NCI-H2029 (cell line): ENCODE measurements at regions not wholly inside any gene's neighbourhood (a gene's known extent, or its start where the extent isn't known, plus 50 kb on each side); places are given as distances from the start of the nearest gene placed in this dataset.

ENCODE experiments used
- DNase-seq: peaks from one replicate; lab custom pipeline; 2025; lab: John Stamatoyannopoulos, UW

DNA sequence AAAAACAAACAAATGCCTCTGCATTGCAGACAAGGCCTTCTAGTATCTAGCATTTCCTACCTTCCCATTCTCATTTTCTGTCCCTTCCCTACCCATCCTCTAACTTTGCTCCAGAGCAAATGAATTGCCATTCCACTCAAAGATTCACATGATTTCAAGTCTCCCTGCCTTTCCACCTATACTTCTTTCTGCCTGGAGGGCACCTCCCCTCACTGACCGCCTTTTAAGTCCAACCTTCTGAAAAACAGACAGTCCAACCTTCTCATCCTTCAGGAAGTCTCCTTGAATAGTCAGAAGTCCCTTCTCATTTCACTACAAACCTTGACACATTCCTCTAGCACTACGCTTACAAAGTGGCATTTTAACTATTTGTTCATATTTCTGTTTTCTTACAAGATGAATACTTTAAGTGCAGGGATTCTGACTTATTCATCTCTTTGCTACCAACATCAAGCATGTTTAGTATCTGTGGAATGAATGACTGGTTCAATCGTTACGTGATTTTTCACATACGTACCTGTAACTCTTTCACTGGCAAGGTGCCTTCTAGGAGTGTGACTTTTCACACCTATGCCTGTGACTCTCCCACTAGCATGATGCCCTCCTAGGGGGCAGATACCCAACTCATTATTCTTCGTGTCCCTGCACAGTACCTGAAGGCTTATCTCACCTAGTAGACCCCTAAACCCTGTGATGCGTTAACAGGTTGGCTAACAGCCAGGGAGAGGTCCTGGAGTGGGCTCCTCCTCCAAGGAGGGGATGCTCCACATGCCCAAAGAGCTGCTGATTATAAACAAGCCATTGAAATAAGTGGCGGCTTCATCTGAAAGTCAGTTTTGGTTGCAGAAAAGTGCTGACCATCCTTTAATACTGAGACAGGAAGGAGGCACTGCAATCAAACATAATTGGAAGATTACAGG lies 356.2 kb downstream of the MYCN start:
- DNase-seq = no peak

DNA sequence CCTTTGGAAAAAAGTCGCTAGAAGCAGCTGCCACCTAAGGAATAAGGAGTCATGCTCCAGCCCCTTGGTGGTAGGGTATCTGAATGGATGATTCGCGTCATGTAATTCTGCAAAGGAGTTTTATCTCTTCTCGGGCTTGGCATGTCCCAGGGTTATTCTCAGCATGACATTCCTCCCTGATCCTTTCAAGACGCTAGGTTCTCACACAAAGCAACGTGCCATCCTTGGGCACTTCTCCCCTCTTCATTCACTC lies 355.6 kb downstream of the MYCN start:
- DNase-seq = no peak

DNA sequence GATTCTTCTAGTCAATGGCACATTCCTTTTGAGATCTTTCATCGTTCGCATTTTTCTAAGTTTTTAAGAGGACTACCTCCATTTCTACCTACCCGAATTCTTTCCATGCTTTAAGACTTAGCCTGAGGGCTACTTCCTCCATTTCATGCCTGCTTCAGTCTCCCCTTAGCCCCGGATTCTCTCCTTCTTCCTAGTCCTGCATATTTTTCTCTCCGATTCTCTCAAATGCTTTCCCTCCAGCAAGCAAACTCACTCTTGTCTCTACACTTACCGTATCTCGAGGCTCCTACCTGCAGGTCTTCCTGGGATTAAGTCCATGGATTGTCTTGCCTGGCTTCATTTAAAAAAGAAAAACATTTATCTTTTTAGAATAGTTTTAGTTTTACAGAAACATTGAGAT lies 354.4 kb downstream of the MYCN start:
- DNase-seq = no peak

DNA sequence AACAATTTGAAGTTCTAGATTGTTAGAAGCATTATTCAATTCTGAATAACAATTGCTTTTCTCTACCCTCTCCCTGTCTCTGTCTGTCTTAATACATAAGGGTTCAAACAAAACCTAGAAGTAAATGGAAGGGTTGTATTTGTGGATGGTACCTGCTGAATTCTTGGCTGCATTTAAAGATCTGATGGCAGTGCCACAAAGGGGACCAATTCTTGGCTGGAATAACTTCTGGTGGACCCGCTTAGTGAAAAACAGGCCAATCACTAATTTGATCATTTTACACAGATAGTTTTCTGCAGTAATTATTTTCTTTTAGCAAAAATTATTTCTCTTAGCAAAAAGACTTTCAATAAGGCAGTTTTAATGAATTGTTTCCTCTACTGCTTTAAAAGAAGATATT lies 353.5 kb downstream of the MYCN start:
- no peak for DNase-seq

DNA sequence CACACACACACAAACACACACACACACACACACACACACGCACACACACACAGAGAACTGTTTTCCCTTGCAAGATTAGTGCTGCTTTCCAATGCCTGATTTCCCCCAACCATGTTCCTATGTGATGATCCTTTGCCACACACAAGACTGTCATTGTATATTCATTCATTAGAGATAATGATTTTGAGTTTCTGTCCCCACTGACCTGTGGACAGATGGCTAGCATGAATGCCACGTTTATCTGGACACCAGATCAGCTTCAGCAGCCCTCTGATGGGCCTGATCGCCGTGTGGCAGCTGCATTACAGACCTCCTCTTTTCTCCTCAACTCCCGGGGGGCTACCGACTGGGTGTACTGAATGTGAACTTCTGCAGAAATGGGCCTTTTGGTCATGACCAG lies 353.0 kb downstream of the MYCN start:
- DNase-seq = no peak

DNA sequence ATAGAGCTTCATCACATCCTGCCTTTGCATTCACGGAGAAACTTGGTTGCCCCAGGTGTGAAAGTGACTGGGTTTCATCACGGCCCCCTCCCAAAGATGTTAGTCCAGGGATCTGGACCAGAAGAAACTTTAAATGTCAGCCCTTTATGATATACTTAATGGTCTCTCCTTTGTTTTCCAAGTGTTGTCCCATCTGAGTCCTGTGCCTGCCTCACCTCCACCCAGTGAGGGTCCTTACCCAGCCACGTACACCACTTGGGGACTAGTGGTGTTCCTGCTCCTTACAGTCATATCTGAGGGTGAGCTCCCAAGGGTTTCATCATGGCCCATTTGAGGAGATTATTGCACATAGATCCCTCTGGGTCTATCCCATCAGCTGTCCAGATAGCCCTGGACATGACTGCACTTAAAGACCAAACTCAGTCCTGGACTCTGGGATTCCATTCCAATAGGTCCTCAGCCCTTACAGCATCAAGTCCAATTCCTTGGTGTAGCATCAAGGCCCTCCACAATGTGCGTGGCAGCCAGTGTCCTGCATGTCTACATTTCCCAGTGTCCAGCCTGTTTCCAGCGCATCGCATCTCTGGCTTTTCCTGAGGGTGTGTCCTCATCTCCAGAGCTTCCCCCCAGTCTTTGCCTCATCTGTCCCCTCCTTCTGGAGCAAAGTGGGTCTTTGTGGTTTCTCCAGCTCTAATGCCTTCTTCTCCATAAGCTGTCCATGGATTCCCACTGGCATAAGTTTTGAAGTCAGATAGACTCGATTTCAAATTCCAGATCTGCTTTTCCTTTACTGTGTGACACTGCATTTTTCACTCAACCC lies 351.6 kb downstream of the MYCN start:
- DNase-seq = no peak

DNA sequence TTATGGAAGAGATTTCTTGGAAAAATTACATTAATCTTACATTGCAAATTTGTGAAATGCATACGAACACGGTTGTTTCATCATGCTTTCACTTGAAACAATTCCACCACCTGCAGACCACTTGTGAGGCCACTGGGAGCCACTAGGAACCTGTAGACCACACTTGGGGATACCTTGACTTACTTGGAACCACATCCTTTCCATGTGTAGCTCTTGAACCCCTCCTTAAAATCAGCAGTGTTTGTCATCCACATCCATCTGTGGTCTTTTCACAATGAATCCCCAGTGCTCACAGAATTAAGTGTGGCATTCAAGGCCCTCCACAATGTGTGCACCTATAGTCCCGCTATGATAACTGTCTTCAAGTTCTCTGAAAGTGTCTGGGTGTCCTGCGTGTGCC lies 350.9 kb downstream of the MYCN start:
- DNase-seq = no peak

DNA sequence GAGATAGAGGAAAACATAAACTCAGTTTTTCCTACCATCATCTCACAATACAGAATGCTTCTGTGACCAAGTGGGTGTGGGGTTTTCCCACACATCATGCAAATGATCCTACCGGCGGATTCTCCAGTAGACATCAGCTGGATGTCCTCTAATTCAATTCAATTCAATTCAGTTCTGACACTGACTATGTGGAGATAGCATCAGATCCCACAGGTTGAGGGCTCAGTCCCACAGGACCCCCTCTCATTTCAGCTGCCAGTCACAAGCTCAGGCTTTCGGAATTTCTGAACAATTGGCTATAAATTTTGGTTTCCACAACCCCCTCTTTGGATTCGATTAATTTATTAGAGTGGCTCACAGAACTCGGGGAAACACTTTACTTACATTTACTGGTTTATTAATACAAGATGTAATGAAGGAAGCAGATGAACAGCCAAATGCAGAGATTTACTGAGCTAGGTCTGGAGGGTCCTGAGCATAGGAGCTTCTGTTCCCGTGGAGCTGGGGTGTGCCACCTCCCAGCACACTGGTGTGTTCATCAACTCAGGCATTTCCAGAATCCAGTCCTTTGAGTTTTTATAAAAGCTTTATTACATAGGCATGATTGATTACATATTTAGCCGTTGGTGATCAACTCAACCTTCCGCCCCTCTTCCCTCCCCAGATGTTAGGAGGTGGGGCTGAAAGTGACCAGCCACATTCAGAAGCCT lies 350.1 kb downstream of the MYCN start:
- no peak for DNase-seq

DNA sequence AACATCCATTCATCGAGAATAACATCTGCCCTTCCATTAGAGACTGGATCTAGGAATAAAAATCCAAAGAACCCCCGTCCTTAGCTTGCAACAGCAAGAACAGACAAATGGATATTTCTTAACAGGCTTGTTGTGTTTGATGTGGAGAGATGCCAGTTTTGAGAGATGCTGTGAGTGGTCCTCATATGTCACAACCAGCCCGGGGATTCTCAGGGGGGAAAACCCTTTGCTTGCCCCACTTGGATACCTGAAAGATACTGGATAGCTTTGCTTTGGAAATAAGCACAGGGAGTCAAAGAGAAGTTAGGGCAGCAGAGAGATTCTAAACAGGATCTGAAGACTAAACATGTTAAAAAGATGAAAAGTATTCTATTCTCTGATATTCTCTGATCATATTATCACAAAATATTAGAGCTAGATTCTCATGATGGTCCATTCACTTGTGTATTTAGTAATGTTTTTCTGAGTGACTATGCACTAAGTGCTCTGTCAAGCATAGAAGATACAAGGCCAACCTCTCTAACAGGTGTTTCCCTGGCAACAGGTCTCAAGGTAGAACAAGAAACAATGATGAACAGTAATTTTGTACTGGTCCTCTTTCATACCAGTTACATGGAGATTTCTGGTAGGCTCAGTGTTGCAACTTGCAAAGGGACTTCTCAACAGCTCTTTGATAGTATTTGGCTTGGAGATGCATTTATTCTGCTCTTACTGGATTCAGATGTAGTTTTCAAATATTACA lies 348.2 kb downstream of the MYCN start:
- DNase-seq = no peak

DNA sequence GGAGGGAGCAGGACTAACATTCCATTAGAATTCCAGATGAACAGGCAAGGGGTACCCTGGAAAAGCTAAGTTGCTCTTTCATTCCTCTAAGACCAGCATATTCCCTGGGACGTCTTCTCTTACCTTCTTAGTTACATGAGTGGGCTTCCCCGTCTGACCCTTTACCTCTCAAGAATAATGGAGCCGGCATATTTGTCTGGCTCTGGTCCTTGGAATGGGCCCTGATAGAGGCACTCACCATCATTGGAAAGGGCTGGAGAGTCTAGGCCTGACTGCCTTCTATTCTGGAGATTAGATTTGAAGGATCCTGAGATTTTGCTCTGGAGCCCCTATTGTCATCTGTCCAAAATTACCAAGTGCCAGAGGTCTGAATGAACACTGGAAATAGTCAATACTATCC lies 347.5 kb downstream of the MYCN start:
- no peak for DNase-seq

DNA sequence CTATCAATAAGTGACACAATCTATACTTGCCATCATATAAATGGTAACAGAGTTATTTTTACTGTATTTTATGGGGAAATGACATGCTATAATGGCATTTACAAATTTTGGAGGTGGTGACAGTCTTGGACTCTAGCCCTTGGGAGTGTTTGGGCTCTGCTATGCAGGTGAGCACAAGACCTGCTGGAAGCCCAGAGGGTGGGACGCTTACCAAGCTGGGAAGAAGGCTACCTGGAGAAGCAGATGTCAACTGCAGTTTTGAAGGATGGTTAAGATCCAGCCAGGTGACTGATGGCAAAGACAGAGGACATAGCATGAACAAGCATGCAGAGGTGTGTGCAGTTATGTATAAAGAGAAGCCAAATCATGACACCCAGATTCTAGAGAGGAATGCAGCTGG lies 346.9 kb downstream of the MYCN start:
- DNase-seq = no peak

DNA sequence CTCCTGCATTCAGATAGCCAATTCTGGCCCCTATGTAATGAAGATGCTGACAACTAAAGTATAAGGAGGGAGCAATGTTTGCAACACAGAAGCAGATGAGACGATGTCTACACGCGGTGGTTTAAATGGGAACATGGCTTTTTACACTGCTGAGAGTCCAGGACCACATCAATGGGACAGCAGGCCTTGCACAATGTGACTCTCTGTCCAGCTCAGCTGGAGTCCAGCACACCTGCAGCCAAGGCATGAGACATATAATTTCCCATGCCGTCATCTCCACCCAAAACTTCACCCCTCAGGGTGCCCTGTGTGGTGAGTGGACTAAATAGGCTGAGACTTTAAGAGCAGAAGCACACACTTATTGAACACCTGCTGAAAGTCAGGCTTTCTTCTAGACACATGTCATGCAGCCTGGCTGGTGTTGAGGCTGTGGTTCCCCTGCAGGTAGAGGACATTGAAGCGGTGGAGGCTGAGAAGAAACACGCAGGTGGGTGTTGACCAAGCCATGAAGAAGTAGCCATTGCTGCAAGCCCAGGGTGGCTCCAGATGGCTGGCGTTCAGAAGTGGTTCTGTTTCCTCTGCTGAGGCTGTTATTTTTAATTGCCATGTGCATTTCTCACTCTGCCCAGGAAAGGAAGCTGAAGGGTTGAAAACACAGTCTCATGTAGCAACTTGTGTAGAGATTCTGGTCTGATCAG lies 345.6 kb downstream of the MYCN start:
- DNase-seq = no peak

DNA sequence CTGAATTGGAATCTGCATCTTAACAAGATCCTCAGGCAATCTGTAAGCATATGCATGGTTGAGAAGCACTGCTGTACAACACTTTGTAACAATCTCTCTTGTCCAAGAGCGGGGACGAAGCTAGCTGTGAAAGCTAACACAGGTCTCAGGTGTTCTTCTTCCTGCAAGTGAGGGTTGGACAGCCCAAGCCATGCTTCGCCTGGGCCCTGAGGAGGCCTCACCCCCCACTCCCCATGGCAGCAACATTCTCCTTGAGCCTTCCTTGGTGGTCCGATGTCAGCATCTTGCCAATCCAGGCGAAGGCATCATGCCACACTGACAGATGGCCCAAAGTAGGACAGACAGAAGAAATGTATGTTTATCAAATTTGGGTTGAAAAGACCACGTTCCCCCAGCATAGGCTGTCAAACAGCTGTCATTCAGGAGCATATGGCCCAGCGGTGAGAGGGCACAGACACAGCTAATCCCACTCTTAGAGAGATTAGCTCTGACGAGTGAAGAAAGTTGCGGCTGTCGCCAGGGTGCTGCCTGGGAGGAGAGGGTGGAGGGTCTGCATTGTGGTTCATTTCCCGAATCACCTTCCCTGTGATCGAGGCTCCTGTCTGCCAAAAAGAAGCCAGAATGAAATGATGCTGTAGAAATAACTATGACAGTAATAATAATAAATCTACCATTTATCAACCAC lies 344.7 kb downstream of the MYCN start:
- DNase-seq = no peak

DNA sequence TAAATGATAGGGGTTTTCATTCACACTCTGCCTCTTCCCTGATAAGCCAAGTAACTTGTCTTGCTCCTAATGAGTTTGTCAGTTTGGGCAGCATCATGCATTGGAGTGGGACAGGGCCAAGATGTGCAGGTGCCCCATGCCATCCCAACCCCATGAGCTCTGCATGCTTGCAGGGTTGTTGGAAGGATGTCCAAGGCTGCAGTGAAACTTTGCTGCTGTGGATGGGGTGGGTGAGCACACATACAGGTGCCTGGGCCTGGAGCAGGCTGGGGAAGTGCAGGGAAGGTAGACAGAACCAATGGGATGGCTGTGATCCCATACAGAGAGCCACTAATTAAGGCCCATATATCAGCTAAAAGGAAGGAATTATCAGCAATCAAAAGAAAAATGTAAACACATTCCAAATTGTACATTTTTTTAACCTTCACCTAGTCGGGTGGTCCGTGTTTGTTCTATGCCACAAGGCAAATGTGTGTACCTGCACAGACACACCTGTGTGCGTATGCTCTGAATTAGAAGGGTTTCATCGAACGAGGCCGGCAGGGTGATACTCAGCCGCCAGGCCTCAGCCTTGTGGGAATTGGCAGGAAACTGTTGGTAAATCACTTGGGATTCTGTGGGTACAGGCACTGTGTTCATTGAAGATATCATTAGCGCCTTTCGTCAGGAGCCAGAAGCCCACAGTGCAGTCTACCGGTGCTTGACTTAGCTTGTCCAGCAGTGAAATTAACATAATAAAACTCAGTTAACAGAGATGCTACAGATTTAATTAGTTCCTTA lies 342.9 kb downstream of the MYCN start:
- DNase-seq = no peak

DNA sequence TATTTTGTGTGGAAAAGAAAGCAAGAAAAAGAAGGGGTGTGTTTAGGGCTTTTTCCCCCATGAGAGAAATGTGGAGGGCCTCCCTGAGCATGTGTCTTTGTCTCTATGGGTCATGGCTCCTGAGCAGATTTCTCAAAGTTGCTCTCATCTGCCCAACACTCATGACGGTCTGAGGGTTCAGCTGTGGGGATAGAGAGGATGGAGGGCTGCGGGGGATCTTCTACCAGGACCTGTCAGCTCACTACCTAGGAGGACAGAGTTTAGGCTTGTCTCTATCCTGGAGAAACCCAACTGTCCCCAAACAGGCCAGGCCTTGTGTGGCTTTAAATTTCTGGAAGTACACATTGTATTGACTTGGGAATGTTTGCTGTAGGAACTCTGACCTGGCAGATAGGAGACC lies 342.2 kb downstream of the MYCN start:
- DNase-seq = no peak

DNA sequence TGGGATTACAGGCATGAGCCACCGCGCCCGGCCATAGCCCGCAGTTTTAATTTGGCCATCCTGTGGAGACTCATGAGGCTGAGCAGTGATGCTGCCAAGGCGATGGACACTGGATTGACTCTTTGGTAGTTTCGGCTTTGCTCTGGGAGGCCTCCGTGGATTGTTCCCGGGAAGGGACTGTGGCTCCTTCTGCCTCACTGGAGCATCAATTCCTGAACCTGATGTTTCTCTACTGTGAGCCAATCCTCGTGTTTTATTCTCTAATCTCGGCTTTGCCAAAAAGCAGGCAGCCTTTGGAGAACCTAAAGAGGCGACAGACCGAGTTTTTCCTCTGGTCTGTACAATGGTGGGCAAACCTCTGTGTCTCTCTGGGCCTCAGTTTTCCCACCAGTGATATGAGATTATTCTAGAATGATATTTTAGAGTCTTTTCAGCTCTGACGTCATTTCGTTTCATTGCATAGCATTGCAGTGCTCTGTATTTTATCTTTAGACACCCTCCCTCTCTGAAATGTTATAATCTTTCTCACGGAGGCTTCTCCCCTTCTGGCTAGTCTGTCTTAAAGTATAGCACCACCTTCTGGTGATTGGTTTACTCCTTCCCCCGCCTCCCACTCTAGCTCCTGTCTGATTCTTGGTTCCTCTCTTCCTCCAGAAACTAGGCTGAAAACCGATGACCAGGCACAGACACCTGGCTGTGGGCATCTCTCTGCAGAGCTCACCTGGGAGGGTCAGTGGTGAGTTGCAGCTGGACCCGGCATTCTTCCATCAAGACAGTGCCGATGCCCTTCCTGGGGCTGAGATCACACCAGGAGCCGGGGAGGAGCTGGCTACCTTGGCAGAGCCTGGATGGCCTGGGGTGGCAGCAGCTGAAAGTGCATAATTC lies 341.3 kb downstream of the MYCN start:
- no peak for DNase-seq

DNA sequence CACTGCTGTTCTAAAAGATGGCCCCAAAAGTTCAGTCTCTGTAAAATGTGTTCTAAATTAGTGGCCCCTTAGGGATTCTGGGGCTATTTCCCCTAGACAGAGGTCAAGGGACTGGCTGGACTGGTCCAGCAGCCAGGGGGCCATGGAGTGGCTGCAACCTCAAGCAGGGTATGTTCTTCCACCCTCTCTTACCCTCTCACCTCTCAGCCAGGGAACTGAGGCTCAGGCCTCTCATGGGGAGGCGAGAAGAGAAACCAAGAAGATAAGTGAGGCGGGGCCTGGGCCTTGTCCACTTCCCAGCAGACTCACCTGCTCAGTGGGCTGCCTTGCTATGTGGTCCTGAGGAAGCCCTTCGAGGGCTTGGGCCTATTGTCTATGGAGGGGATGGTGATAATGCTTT lies 339.7 kb downstream of the MYCN start:
- DNase-seq = no peak

DNA sequence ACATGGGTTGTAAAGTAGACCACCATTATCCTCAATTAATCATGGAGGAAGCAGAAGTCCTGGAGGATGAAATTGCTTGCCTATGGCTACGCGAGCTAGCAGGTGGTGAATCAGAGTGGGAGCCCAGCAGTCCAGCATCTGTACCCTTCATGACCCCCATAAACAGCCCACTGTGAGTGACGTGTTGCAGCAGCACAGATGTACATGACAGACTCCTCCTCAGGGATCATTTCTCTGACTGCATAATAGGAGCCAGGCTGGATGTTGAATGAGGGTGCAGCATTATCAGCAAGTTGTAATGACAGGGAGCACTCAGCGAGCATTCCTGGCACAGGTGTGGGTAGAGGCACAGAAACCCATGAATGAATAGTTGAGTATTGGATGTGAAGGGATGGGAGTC lies 339.3 kb downstream of the MYCN start:
- no peak for DNase-seq

DNA sequence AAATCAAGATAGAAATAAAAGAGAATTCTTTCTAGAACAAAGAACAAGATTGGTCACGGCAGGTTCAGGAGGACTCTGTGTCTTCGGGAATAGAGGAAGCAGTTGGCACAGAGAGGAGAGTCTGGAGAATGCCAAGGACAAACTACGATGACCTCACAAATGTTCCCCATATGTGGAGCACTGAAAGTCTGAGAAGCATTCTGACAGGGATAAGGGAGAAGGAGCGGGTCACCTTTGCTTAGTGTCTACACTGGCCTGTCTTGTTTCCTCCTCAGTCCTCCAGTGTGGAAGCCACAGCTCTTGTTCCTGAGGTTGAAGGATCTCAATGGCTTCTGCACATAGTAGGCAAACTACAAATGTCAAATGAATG lies 338.8 kb downstream of the MYCN start:
- DNase-seq = no peak
